HG03064 (cell line): ENCODE measurements at regions not wholly inside any gene's neighbourhood (a gene's known extent, or its start where the extent isn't known, plus 50 kb on each side); places are given as distances from the start of the nearest gene placed in this dataset.

ENCODE experiments used
- ATAC-seq: cut with Tn5 transposase; IDR thresholded peaks from one replicate; pipeline ENCODE4 v1.9.1; 2021; ENCODE audit warnings: low read depth; ENCODE audit not compliant: unreplicated experiment

- ATAC-seq, result no peak
These were observed 80.1 kb upstream of the PTGFR start for GRCh38 chr1:78410643-78411042.

- no peak for ATAC-seq
These were observed 79.1 kb upstream of the PTGFR start for GRCh38 chr1:78411707-78412106.

GRCh38 chr1:78415165-78415564 is 75.6 kb upstream of the PTGFR start:
- no peak for ATAC-seq

GRCh38 chr1:78419309-78419708 is 71.5 kb upstream of the PTGFR start:
- ATAC-seq, result no peak

- no peak for ATAC-seq
These were observed 70.6 kb upstream of the PTGFR start for GRCh38 chr1:78420181-78420580.

GRCh38 chr1:78420688-78421087 is 70.1 kb upstream of the PTGFR start:
- no peak for ATAC-seq

GRCh38 chr1:78424720-78425119 is 66.1 kb upstream of the PTGFR start:
- ATAC-seq, result no peak

- no peak for ATAC-seq
These were observed 64.4 kb upstream of the PTGFR start for GRCh38 chr1:78426408-78426807.

GRCh38 chr1:78427506-78427905 is 63.3 kb upstream of the PTGFR start:
- no peak for ATAC-seq

- ATAC-seq, result no peak
These were observed 58.8 kb upstream of the PTGFR start for GRCh38 chr1:78432016-78432415.

- ATAC-seq, result no peak
These were observed 56.4 kb upstream of the PTGFR start for GRCh38 chr1:78434351-78434750.

- ATAC-seq, result no peak
These were observed 53.8 kb upstream of the PTGFR start for GRCh38 chr1:78436961-78437360.

- no peak for ATAC-seq
These were observed 53.4 kb upstream of the PTGFR start for GRCh38 chr1:78437396-78437795.

- no peak for ATAC-seq
These were observed 52.8 kb upstream of the PTGFR start for GRCh38 chr1:78437941-78438340.

GRCh38 chr1:78440381-78440793 is 50.4 kb upstream of the PTGFR start:
- no peak for ATAC-seq
